ENCODE measurements at regions not wholly inside any gene's neighbourhood (a gene's known extent, or its start where the extent isn't known, plus 50 kb on each side); places are given as distances from the start of the nearest gene placed in this dataset.

GRCh38 chrX:10393241-10393640 lies 227.1 kb downstream of the MID1 start:
- Histone ChIP-seq H2AFZ (ENCODE audit: low read length) (no peak overlapping the region), H2AK5ac (ENCODE audit: low read depth, low read length) (no peak overlapping the region), H3K79me1 (ENCODE audit: low read depth, low read length) (no peaks in the 10 kb centered on the region), H2BK5ac (ENCODE audit: low read length) (no peak overlapping the region), H3K9ac (ENCODE audit: low read depth, low read length, poor library complexity) (no peak overlapping the region), H2BK15ac (ENCODE audit: low read length) (no peak overlapping the region), H3K23ac (ENCODE audit: low read depth, low read length, poor library complexity) (no peak overlapping the region), H3K4ac (ENCODE audit: low read length) (no peak overlapping the region), H3K18ac (ENCODE audit: low read length) (no peak overlapping the region), H3K4me3 (ENCODE audit: low read length in 2 of 2) (no peak overlapping the region), H3K36me3 (replicated peaks in 1 of 2; ENCODE audit: control insufficient read depth in 2 of 2, insufficient read depth in 2 of 2, low read length in 2 of 2) (no peaks in the 10 kb centered on the region), H3K9me3 (replicated peaks in 1 of 2; ENCODE audit: control insufficient read depth in 2 of 2, insufficient read depth in 1 of 2, low read depth in 1 of 2, low read length in 2 of 2) (no peaks in the 10 kb centered on the region), H4K8ac (ENCODE audit: low read depth, low read length) (no peak overlapping the region), H3K27me3 (ENCODE audit: control insufficient read depth in 3 of 3, insufficient read depth in 3 of 3, low read depth in 1 of 3, low read length in 3 of 3) (no peaks in the 10 kb centered on the region), H3K4me1 (ENCODE audit: control insufficient read depth in 2 of 2, insufficient read depth in 1 of 2, low read depth in 1 of 2, low read length in 2 of 2) (no peaks in the 10 kb centered on the region), H3K4me2 (ENCODE audit: insufficient read depth, low read length, poor library complexity, severe bottlenecking) (no peak overlapping the region), H3K14ac (ENCODE audit: low read length) (no peak overlapping the region), H2BK120ac (ENCODE audit: low read depth, low read length) (no peak overlapping the region), H4K91ac (ENCODE audit: low read depth, low read length, poor library complexity) (no peak overlapping the region), H3K27ac (replicated peaks; ENCODE audit: low read length) (no peak overlapping the region), H2BK12ac (ENCODE audit: low read length) (no peak overlapping the region)
- no CpG with 5 or more reads among the region's 3 CpGs for WGBS, 2 donors (ENCODE audit: extremely low coverage in 2 of 2, insufficient read length in 2 of 2, insufficient replicate concordance in 1 of 2)
- DNase-seq (ENCODE audit: low spot score): no peak

GRCh38 chrX:10393899-10394298 lies 226.5 kb downstream of the MID1 start:
- Histone ChIP-seq H3K4me3 (ENCODE audit: low read length in 2 of 2) (no peak overlapping the region), H2BK120ac (ENCODE audit: low read depth, low read length) (no peak overlapping the region), H3K23ac (ENCODE audit: low read depth, low read length, poor library complexity) (no peak overlapping the region), H3K36me3 (replicated peaks in 1 of 2; ENCODE audit: control insufficient read depth in 2 of 2, insufficient read depth in 2 of 2, low read length in 2 of 2) (no peaks in the 10 kb centered on the region), H2BK15ac (ENCODE audit: low read length) (no peak overlapping the region), H3K4me2 (ENCODE audit: insufficient read depth, low read length, poor library complexity, severe bottlenecking) (no peak overlapping the region), H3K4ac (ENCODE audit: low read length) (no peak overlapping the region), H3K27ac (replicated peaks; ENCODE audit: low read length) (no peak overlapping the region), H3K18ac (ENCODE audit: low read length) (no peak overlapping the region), H3K4me1 (ENCODE audit: control insufficient read depth in 2 of 2, insufficient read depth in 1 of 2, low read depth in 1 of 2, low read length in 2 of 2) (no peaks in the 10 kb centered on the region), H2AK5ac (ENCODE audit: low read depth, low read length) (no peak overlapping the region), H2BK12ac (ENCODE audit: low read length) (no peak overlapping the region), H3K79me1 (ENCODE audit: low read depth, low read length) (no peaks in the 10 kb centered on the region), H2AFZ (ENCODE audit: low read length) (no peak overlapping the region), H4K91ac (ENCODE audit: low read depth, low read length, poor library complexity) (no peak overlapping the region), H3K9me3 (replicated peaks in 1 of 2; ENCODE audit: control insufficient read depth in 2 of 2, insufficient read depth in 1 of 2, low read depth in 1 of 2, low read length in 2 of 2) (no peaks in the 10 kb centered on the region), H2BK5ac (ENCODE audit: low read length) (no peak overlapping the region), H4K8ac (ENCODE audit: low read depth, low read length) (no peak overlapping the region), H3K14ac (ENCODE audit: low read length) (no peak overlapping the region), H3K9ac (ENCODE audit: low read depth, low read length, poor library complexity) (no peak overlapping the region), H3K27me3 (ENCODE audit: control insufficient read depth in 3 of 3, insufficient read depth in 3 of 3, low read depth in 1 of 3, low read length in 3 of 3) (no peaks in the 10 kb centered on the region)
- no CpG with 5 or more reads among the region's 6 CpGs for WGBS, 2 donors (ENCODE audit: extremely low coverage in 2 of 2, insufficient read length in 2 of 2, insufficient replicate concordance in 1 of 2)
- no peak for DNase-seq (ENCODE audit: low spot score)

GRCh38 chrX:10395179-10395578 lies 225.2 kb downstream of the MID1 start:
- no peak overlapping the region for H3K14ac ChIP-seq (ENCODE audit: low read length)
- H3K4me2 ChIP-seq (ENCODE audit: insufficient read depth, low read length, poor library complexity, severe bottlenecking): no peak overlapping the region
- H3K18ac ChIP-seq (ENCODE audit: low read length): no peak overlapping the region
- no peak overlapping the region for H4K8ac ChIP-seq (ENCODE audit: low read depth, low read length)
- H3K36me3 ChIP-seq (replicated peaks in 1 of 2; ENCODE audit: control insufficient read depth in 2 of 2, insufficient read depth in 2 of 2, low read length in 2 of 2): no peaks in the 10 kb centered on the region
- H3K27me3 ChIP-seq (ENCODE audit: control insufficient read depth in 3 of 3, insufficient read depth in 3 of 3, low read depth in 1 of 3, low read length in 3 of 3): no peaks in the 10 kb centered on the region
- H3K4ac ChIP-seq (ENCODE audit: low read length): no peak overlapping the region
- no peak overlapping the region for H3K9ac ChIP-seq (ENCODE audit: low read depth, low read length, poor library complexity)
- no peak overlapping the region for H2AFZ ChIP-seq (ENCODE audit: low read length)
- no peak overlapping the region for H2BK12ac ChIP-seq (ENCODE audit: low read length)
- H2BK120ac ChIP-seq (ENCODE audit: low read depth, low read length): no peak overlapping the region
- DNase-seq (ENCODE audit: low spot score): no peak
- H3K4me1 ChIP-seq (ENCODE audit: control insufficient read depth in 2 of 2, insufficient read depth in 1 of 2, low read depth in 1 of 2, low read length in 2 of 2): no peaks in the 10 kb centered on the region
- no peak overlapping the region for H4K91ac ChIP-seq (ENCODE audit: low read depth, low read length, poor library complexity)
- WGBS, 2 donors (ENCODE audit: extremely low coverage in 2 of 2, insufficient read length in 2 of 2, insufficient replicate concordance in 1 of 2): no CpG with 5 or more reads among the region's 3 CpGs
- H2BK15ac ChIP-seq (ENCODE audit: low read length): no peak overlapping the region
- H3K9me3 ChIP-seq (replicated peaks in 1 of 2; ENCODE audit: control insufficient read depth in 2 of 2, insufficient read depth in 1 of 2, low read depth in 1 of 2, low read length in 2 of 2): no peaks in the 10 kb centered on the region
- H2AK5ac ChIP-seq (ENCODE audit: low read depth, low read length): no peak overlapping the region
- no peak overlapping the region for H3K4me3 ChIP-seq (ENCODE audit: low read length in 2 of 2)
- no peak overlapping the region for H2BK5ac ChIP-seq (ENCODE audit: low read length)
- no peak overlapping the region for H3K23ac ChIP-seq (ENCODE audit: low read depth, low read length, poor library complexity)
- H3K79me1 ChIP-seq (ENCODE audit: low read depth, low read length): no peaks in the 10 kb centered on the region
- H3K27ac ChIP-seq (replicated peaks; ENCODE audit: low read length): no peak overlapping the region
